Endothelial cell of umbilical vein (primary cell): ENCODE measurements at regions not wholly inside any gene's neighbourhood (a gene's known extent, or its start where the extent isn't known, plus 50 kb on each side); places are given as distances from the start of the nearest gene placed in this dataset.

ENCODE experiments used
- BruUV-seq: library from RNA; stranded (reverse); fragments of 400-500 nt; replicated peaks from 2 replicates; lab custom pipeline; 2021; lab: Mats Ljungman, UMichigan
- CTCF ChIA-PET: fragments of 300-600, 350-600 bp; sonication (Branson Sonifier 250); formaldehyde crosslinking; loops from one replicate; lab custom pipeline; 2021; ENCODE audit warnings: antibody characterized with exemption, inconsistent platforms; lab: Charles Lee
- POLR2A ChIA-PET: fragments of 300-600, 350-600 bp; sonication (Branson Sonifier 250); formaldehyde crosslinking; loops from one replicate; lab custom pipeline; 2021; ENCODE audit warnings: antibody characterized with exemption, inconsistent platforms; lab: Charles Lee
- DNase-seq: peaks from one replicate; pipeline ENCODE4 v3.0.0-alpha.2; 2011; ENCODE audit warnings: low read depth, low spot score
- FAIRE-seq: peaks from 2 replicates; lab custom pipeline; 2011; peaks lifted over from hg19 to GRCh38; lab: Jason Lieb, UNC
- H2AFZ ChIP-seq: 2 replicates; pipeline ENCODE4 v1.6.0; 2012; ENCODE audit warnings: low read depth, low read length, control low read depth, inconsistent platforms
- H3K27ac ChIP-seq: 2 replicates; pipeline ENCODE4 v1.5.1; 2011; ENCODE audit warnings: low read depth, mild to moderate bottlenecking, control low read depth, low read length, moderate library complexity; ENCODE audit not compliant: insufficient read depth
- H3K27me3 ChIP-seq, 2 experiments: 2 replicates each; pipeline versions ENCODE4 v1.6.0 to v1.6.1; 2011; ENCODE audit warnings: low read length in 2 of 2, mixed read lengths in 1 of 2; ENCODE audit not compliant: control insufficient read depth in 2 of 2, insufficient read depth in 2 of 2
- H3K36me3 ChIP-seq, 2 experiments: 2 replicates in 1 of 2; 3 replicates in 1 of 2; pipeline ENCODE4 v1.5.1; 2011; ENCODE audit warnings: low read length in 2 of 2, mild to moderate bottlenecking in 1 of 2, moderate library complexity in 1 of 2; ENCODE audit not compliant: control insufficient read depth in 2 of 2, insufficient read depth in 2 of 2; ENCODE audit errors: extremely low read depth in 1 of 2
- H3K4me1 ChIP-seq: 3 replicates; pipeline ENCODE4 v1.5.1; 2011; ENCODE audit warnings: mild to moderate bottlenecking, low read length; ENCODE audit not compliant: control insufficient read depth, insufficient read depth; ENCODE audit errors: extremely low read depth
- H3K4me2 ChIP-seq: 2 replicates; pipeline ENCODE4 v1.6.1; 2011; ENCODE audit warnings: low read length, control low read depth, mixed read lengths; ENCODE audit not compliant: insufficient read depth
- H3K4me3 ChIP-seq, 3 experiments: fragments of 200-600 bp in 1 of 3; sonication (generic), shearing (Covaris generic) in 1 of 3; replicated peaks in 1 of 3; 2 replicates each; pipeline ENCODE4 v1.5.1; 2011 to 2016; ENCODE audit warnings: control low read depth in 3 of 3, low read length in 3 of 3, mild to moderate bottlenecking in 2 of 3, inconsistent platforms in 1 of 3, low read depth in 1 of 3, moderate library complexity in 1 of 3; ENCODE audit not compliant: insufficient read depth in 1 of 3
- H3K79me2 ChIP-seq: 2 replicates; pipeline ENCODE4 v1.6.0; 2012; ENCODE audit warnings: low read length, inconsistent platforms; ENCODE audit not compliant: control insufficient read depth, insufficient read depth
- H3K9ac ChIP-seq: replicated peaks from 2 replicates; pipeline ENCODE3; 2011; ENCODE audit warnings: low read length, control low read depth; ENCODE audit not compliant: insufficient read depth; ENCODE audit errors: extremely low read depth
- H3K9me1 ChIP-seq: replicated peaks from 3 replicates; pipeline ENCODE4 v1.6.0; 2011; ENCODE audit warnings: mild to moderate bottlenecking, low read length; ENCODE audit not compliant: control insufficient read depth, insufficient read depth; ENCODE audit errors: extremely low read depth
- H3K9me3 ChIP-seq: replicated peaks from 2 replicates; pipeline ENCODE4 v1.5.1; 2012; ENCODE audit warnings: low read length, inconsistent platforms; ENCODE audit not compliant: control insufficient read depth, insufficient read depth
- H4K20me1 ChIP-seq: replicated peaks from 2 replicates; pipeline ENCODE3; 2011; ENCODE audit warnings: mild to moderate bottlenecking, low read length; ENCODE audit not compliant: control insufficient read depth, insufficient read depth; ENCODE audit errors: extremely low read depth
- CTCF ChIP-seq, 2 donors: IDR thresholded peaks; 1 replicate in 1 of 2; 2 replicates in 1 of 2; pipeline ENCODE4 v1.5.1; 2011; ENCODE audit warnings: low read length in 2 of 2, mild to moderate bottlenecking in 2 of 2, moderate library complexity in 2 of 2, control low read depth in 1 of 2, inconsistent platforms in 1 of 2, low read depth in 1 of 2; ENCODE audit not compliant: insufficient read depth in 1 of 2; ENCODE audit errors: extremely low read depth in 1 of 2
- EZH2 ChIP-seq: IDR thresholded peaks from 2 replicates; pipeline ENCODE4 v1.6.1; 2012; ENCODE audit warnings: borderline replicate concordance, low read depth, mild to moderate bottlenecking, moderate library complexity, low read length, inconsistent platforms; ENCODE audit not compliant: severe bottlenecking
- FOS ChIP-seq: IDR thresholded peaks from 2 replicates; pipeline ENCODE4 v1.6.1; 2011; ENCODE audit warnings: mild to moderate bottlenecking, low read length, moderate library complexity, borderline replicate concordance; ENCODE audit not compliant: insufficient read depth
- GATA2 ChIP-seq: IDR thresholded peaks from 2 replicates; pipeline ENCODE4 v1.7.0; 2011; ENCODE audit warnings: low read depth, mild to moderate bottlenecking, moderate library complexity, mixed read lengths, low read length; ENCODE audit not compliant: insufficient read length, insufficient read depth
- JUN ChIP-seq: IDR thresholded peaks from 2 replicates; pipeline ENCODE4 v1.6.1; 2011; ENCODE audit warnings: borderline replicate concordance, low read depth; ENCODE audit not compliant: insufficient read length, insufficient read depth
- MAX ChIP-seq: IDR thresholded peaks from 2 replicates; pipeline ENCODE4 v1.6.1; 2011; ENCODE audit not compliant: insufficient read depth, insufficient read length
- MYC ChIP-seq: IDR thresholded peaks from one replicate; pipeline ENCODE4 v1.6.1; 2011; ENCODE audit warnings: mild to moderate bottlenecking, low read depth, low read length
- POLR2A ChIP-seq: IDR thresholded peaks from 2 replicates; pipeline ENCODE4 v1.6.1; 2012; ENCODE audit warnings: low read depth, mild to moderate bottlenecking, control low read depth, low read length
- POLR2AphosphoS5 ChIP-seq: IDR thresholded peaks from 2 replicates; pipeline ENCODE4 v1.6.1; 2012; ENCODE audit warnings: low read depth, mild to moderate bottlenecking, control low read depth, low read length, moderate library complexity; ENCODE audit not compliant: insufficient read depth
- dilution Hi-C: fragments of 300-500 bp; cut with MboI; formaldehyde crosslinking; loops from one replicate; pipeline ENCODE4 v1.15.0; 2019; ENCODE audit warnings: low sequenced_read_pairs; ENCODE audit not compliant: extremely low pct_ligation_motif_present
- intact Hi-C: fragments of 100-400 bp; cut with micrococcal nuclease; formaldehyde crosslinking; loops from one replicate; pipeline ENCODE4 v1.10.0; 2022

- Histone ChIP-seq H3K27me3 (no peaks in the 10 kb centered on the region), H3K9me3 (no peaks in the 10 kb centered on the region), H3K27ac (no peak overlapping the region), H3K36me3 (no peaks in the 10 kb centered on the region), H3K4me2 (no peak overlapping the region), H3K79me2 (no peaks in the 10 kb centered on the region), H3K9me1 (no peaks in the 10 kb centered on the region), H3K9ac (no peak overlapping the region), H3K4me1 (no peaks in the 10 kb centered on the region), H3K4me3 (no peak overlapping the region), H4K20me1 (no peaks in the 10 kb centered on the region), H2AFZ (no peak overlapping the region)
- dilution Hi-C loops = no loop called here
- no peak for TF ChIP-seq JUN
- no peak for TF ChIP-seq CTCF (IDR thresholded peaks at IDR 0.05; ENCODE audit: extremely low read depth in 1 of 2, insufficient read depth in 1 of 2, low read depth in 1 of 2, low read length in 2 of 2)
- TF ChIP-seq EZH2 = no peak
- TF ChIP-seq POLR2A = no peak
- no peak for TF ChIP-seq MYC
- TF ChIP-seq POLR2AphosphoS5 = no peak
- TF ChIP-seq GATA2 = no peak
- TF ChIP-seq FOS = no peak
- TF ChIP-seq MAX = no peak
- DNase-seq (no peak), FAIRE-seq (no peak)
- no TSS peak for BruUV-seq
- POLR2A ChIA-PET = no interaction called here
- CTCF ChIA-PET = no interaction called here
- intact Hi-C loops = no loop called here
Measured at GRCh38 chr4:186949847-186950246, 226.2 kb upstream of the FAT1 start.
